T-cell (primary cell): ENCODE measurements at regions not wholly inside any gene's neighbourhood (a gene's known extent, or its start where the extent isn't known, plus 50 kb on each side); places are given as distances from the start of the nearest gene placed in this dataset.

ENCODE experiments used
- ATAC-seq, 4 experiments: fragments of 200-7000 bp in 3 of 4; fragments of 150-1000 bp in 1 of 4; cut with Tn5 transposase; replicated peaks in 1 of 4; 1 replicate in 3 of 4; 2 replicates in 1 of 4; pipeline ENCODE4 v1.10.0; 2021; ENCODE audit warnings: moderate library complexity in 3 of 4, mild to moderate bottlenecking in 2 of 4, moderate number of reproducible peaks in 1 of 4
- CTCF ChIA-PET, 2 donors: fragments of 300-600 bp; sonication (Branson Sonifier 250); formaldehyde crosslinking; loops; one replicate each; lab custom pipeline; 2022; ENCODE audit warnings: antibody characterized with exemption in 2 of 2; lab: Charles Lee
- POLR2A ChIA-PET, 2 donors: fragments of 300-600 bp; sonication (Branson Sonifier 250); formaldehyde crosslinking; loops; one replicate each; lab custom pipeline; 2022; ENCODE audit warnings: antibody characterized with exemption in 2 of 2; lab: Charles Lee
- DNase-seq, 35 experiments: peaks; one replicate each; pipeline versions ENCODE4 v3.0.0 to v3.0.0-alpha.2; 2013 to 2023
- H3K27ac ChIP-seq: one replicate; pipeline ENCODE4 v1.5.1; 2013; ENCODE audit warnings: low read length
- H3K27me3 ChIP-seq, 2 experiments: replicated peaks in 1 of 2; 1 replicate in 1 of 2; 2 replicates in 1 of 2; pipeline versions ENCODE4 v1.6.1 to v1.7.0; 2013; ENCODE audit warnings: low read length in 1 of 2, mixed read lengths in 1 of 2; ENCODE audit not compliant: control insufficient read depth in 2 of 2, insufficient read depth in 2 of 2; ENCODE audit errors: extremely low read depth in 1 of 2
- H3K36me3 ChIP-seq, 2 donors: 1 replicate in 1 of 2; 2 replicates in 1 of 2; pipeline versions ENCODE4 v1.6.1 to v1.7.0; 2013; ENCODE audit warnings: low read length in 1 of 2; ENCODE audit not compliant: control insufficient read depth in 2 of 2, insufficient read depth in 1 of 2; ENCODE audit errors: extremely low read depth in 1 of 2
- H3K4me1 ChIP-seq, 2 experiments: 1 replicate in 1 of 2; 2 replicates in 1 of 2; pipeline versions ENCODE4 v1.6.1 to v1.7.0; 2013; ENCODE audit warnings: low read length in 2 of 2, mixed read lengths in 1 of 2; ENCODE audit not compliant: insufficient read depth in 2 of 2, control insufficient read depth in 1 of 2; ENCODE audit errors: extremely low read depth in 1 of 2
- H3K4me3 ChIP-seq, 2 donors: 1 replicate in 1 of 2; 2 replicates in 1 of 2; pipeline versions ENCODE4 v1.5.1 to v1.7.0; 2013; ENCODE audit warnings: mild to moderate bottlenecking in 2 of 2, low read length in 1 of 2, moderate library complexity in 1 of 2; ENCODE audit not compliant: control insufficient read depth in 1 of 2; ENCODE audit errors: extremely low read depth in 1 of 2
- H3K9me3 ChIP-seq: 2 replicates; pipeline ENCODE4 v1.7.0; 2013
- H3K27ac Mint-ChIP-seq, 2 donors: one replicate each; pipeline ENCODE4 v1.8.0; 2020 to 2021; ENCODE audit warnings: mild to moderate bottlenecking in 2 of 2, mixed read lengths in 2 of 2
- H3K27me3 Mint-ChIP-seq, 2 donors: one replicate each; pipeline ENCODE4 v1.8.0; 2021 to 2022; ENCODE audit warnings: mixed read lengths in 2 of 2
- H3K36me3 Mint-ChIP-seq: one replicate; pipeline ENCODE4 v1.8.0; 2021; ENCODE audit warnings: mixed read lengths
- H3K4me1 Mint-ChIP-seq, 3 donors: one replicate each; pipeline ENCODE4 v1.8.0; 2020 to 2022; ENCODE audit warnings: mixed read lengths in 3 of 3, mild to moderate bottlenecking in 1 of 3
- H3K4me3 Mint-ChIP-seq, 3 donors: one replicate each; pipeline ENCODE4 v1.8.0; 2020 to 2022; ENCODE audit warnings: mild to moderate bottlenecking in 3 of 3, mixed read lengths in 3 of 3, moderate library complexity in 3 of 3
- H3K9me3 Mint-ChIP-seq, 3 donors: one replicate each; pipeline ENCODE4 v1.8.0; 2020 to 2022; ENCODE audit warnings: mixed read lengths in 3 of 3
- WGBS: methylation state at CpG from one replicate; pipeline ENCODE4 v1.1.5; 2013; ENCODE audit warnings: missing lambda C conversion rate; ENCODE audit not compliant: insufficient coverage; 5-methylcytosine and 5-hydroxymethylcytosine counted together

DNA sequence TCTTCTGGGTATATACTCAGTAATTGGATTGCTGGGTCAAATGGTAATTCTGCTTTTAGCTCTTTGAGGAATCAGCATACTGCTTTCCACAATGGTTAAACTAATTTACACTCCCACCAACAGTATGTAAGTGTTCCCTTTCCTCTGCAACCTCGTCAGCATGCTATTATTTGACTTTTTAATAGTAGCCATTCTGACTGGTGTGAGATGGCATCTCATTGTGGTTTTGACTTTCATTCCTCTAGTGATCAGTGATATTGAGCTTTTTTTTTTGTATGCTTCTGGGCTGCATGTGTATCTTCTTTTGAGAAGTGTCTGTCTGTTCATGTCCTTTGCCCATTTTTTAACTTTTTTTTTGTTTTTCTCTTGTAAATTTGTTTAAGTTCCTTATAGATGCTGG is 279.4 kb downstream of the PTGER3 start:
- Mint-ChIP-seq H3K36me3 (no peaks in the 10 kb centered on the region), H3K4me3 (no peak overlapping the region), H3K27me3 (no peaks in the 10 kb centered on the region), H3K9me3 (peaks cover 13 to 22% (median 20%) of the 10 kb centered on the region in 3 donors), H3K27ac (no peak overlapping the region), H3K4me1 (no peaks in the 10 kb centered on the region)
- no peaks in the 10 kb centered on the region for H3K4me1 ChIP-seq
- no peaks in the 10 kb centered on the region for H3K27me3 ChIP-seq
- DNase-seq (no peak), ATAC-seq (no peak)
- CTCF ChIA-PET: interaction anchor here in 1 of 2 donors (0.6 kb wide), 1 partner anchor 105 kb away, joined by 4 read pairs; no protein-coding TSS in a partner anchor
- no peak overlapping the region for H3K4me3 ChIP-seq
- H3K27ac ChIP-seq: no peak overlapping the region
- no peaks in the 10 kb centered on the region for H3K9me3 ChIP-seq
- no peaks in the 10 kb centered on the region for H3K36me3 ChIP-seq
- POLR2A ChIA-PET: no interaction called here
- WGBS: no CpG with 5 or more reads among the region's 1 CpG

DNA sequence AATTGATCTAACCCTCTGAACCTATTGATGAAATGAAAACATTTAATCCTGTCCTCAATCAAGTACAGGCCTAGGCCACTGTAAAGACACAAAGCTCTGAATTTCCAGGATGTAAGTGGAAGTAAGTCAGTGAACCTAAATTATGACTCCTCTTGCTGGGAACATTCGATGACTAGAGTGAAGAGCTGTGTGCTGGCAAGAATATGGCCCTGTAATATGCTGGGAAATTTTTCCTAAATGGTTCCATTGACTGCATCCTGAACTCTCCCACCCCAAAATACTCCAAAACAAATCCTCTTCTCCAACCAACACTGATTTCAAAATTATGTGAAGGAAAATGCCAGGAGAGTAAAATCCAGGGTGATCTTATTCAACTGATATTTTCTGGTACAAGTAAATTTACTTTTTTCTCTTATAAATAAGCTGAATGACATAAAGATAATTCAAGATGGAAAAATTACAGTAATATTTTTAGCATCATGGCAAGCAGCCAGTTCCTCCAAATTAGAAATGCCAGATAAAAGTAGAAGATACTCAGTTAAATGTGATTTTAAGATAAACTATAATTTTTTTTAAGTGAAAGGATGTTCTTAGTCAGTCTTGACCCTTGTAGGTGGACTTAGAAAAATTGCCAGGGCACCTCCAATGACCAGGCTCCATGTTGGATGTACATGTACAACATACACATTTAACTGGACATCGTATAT is 269.4 kb downstream of the PTGER3 start:
- no CpG with 5 or more reads among the region's 2 CpGs for WGBS
- POLR2A ChIA-PET: no interaction called here
- ATAC-seq: no peak
- Histone ChIP-seq H3K36me3 (no peaks in the 10 kb centered on the region), H3K4me1 (no peaks in the 10 kb centered on the region), H3K27me3 (no peaks in the 10 kb centered on the region), H3K4me3 (no peak overlapping the region), H3K9me3 (no peaks in the 10 kb centered on the region), H3K27ac (no peak overlapping the region)
- H3K9me3 Mint-ChIP-seq: peaks cover 0 to 4% (median 0%) of the 10 kb centered on the region in 3 donors
- no peaks in the 10 kb centered on the region for H3K36me3 Mint-ChIP-seq
- DNase-seq: no peak
- H3K4me3 Mint-ChIP-seq: no peak overlapping the region
- no peaks in the 10 kb centered on the region for H3K27me3 Mint-ChIP-seq
- CTCF ChIA-PET: no interaction called here
- no peak overlapping the region for H3K27ac Mint-ChIP-seq
- H3K4me1 Mint-ChIP-seq: no peaks in the 10 kb centered on the region

DNA sequence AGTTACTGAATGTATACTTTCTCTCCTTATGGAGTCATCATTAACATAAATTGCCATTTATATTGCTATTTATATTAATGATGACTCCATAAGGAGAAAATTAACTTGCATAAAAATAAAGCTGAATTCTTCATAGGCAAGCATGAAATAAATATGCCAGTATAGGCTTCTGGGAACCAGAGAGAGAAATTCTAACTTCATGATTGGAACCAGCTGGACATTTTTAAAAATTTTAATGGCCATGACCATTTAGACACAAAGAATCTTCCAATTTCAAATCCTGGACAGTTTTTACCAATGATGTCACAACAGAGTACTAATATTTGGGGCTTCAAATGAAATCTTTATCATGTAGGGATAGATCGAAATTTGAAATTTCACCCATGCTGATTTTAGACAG is 268.7 kb downstream of the PTGER3 start:
- Mint-ChIP-seq H3K27me3 (no peaks in the 10 kb centered on the region), H3K4me3 (no peak overlapping the region), H3K9me3 (peaks cover 0 to 4% (median 0%) of the 10 kb centered on the region in 3 donors), H3K27ac (no peak overlapping the region), H3K36me3 (no peaks in the 10 kb centered on the region), H3K4me1 (no peaks in the 10 kb centered on the region)
- DNase-seq (no peak), ATAC-seq (no peak)
- H3K4me1 ChIP-seq: no peaks in the 10 kb centered on the region
- no CpG with 5 or more reads among the region's 1 CpG for WGBS
- H3K9me3 ChIP-seq: no peaks in the 10 kb centered on the region
- ChIA-PET POLR2A (no interaction called here), CTCF (no interaction called here)
- no peak overlapping the region for H3K4me3 ChIP-seq
- no peaks in the 10 kb centered on the region for H3K36me3 ChIP-seq
- H3K27ac ChIP-seq: no peak overlapping the region
- no peaks in the 10 kb centered on the region for H3K27me3 ChIP-seq

DNA sequence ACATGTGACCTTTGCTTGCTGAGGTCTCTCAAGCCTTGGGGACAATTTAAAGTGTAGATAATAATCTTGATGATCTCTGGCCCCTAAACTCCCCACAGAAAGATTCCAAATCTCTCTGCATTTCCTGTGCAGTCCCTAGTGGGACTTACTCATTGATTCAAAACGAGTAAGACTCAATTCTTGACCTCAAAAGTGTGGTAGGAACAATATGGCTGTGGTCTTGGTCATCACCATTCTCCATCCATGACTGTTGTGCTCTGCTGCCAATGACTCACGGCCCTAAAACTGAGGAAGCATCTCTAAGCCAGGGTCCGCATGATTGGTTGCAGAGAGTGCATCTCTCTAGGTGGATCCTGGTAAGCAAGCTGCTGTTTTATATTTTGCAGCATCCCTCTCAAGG is 268.0 kb downstream of the PTGER3 start:
- ATAC-seq (no peak), DNase-seq (no peak)
- Mint-ChIP-seq H3K36me3 (no peaks in the 10 kb centered on the region), H3K27me3 (no peaks in the 10 kb centered on the region), H3K4me3 (no peak overlapping the region), H3K4me1 (no peaks in the 10 kb centered on the region), H3K27ac (no peak overlapping the region), H3K9me3 (peaks cover 0 to 4% (median 0%) of the 10 kb centered on the region in 3 donors)
- H3K36me3 ChIP-seq: no peaks in the 10 kb centered on the region
- H3K27me3 ChIP-seq: no peaks in the 10 kb centered on the region
- 80% methylated on average over 2 of the region's 3 CpGs for WGBS
- H3K4me1 ChIP-seq: no peaks in the 10 kb centered on the region
- no peaks in the 10 kb centered on the region for H3K9me3 ChIP-seq
- ChIA-PET POLR2A (no interaction called here), CTCF (no interaction called here)
- H3K4me3 ChIP-seq: no peak overlapping the region
- no peak overlapping the region for H3K27ac ChIP-seq

DNA sequence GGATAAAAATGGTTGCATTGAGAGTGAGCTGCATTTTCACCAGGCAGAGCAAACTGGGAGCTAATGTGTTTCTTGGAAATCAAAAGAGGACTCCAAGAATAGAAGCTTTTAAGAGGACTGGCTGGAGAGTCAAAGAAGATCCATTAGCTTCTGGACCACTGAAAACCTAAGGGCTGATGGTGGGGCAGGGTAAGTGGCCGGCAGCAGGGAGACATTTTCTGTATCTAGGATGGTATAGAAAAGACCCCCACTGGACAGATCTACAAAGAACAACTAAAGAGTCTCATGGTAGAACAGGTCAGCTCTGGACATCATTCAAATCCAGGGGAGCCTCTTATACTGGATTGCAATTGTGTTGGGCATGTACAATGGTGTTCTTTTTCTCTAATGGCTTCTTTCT is 262.3 kb downstream of the PTGER3 start:
- Histone ChIP-seq H3K36me3 (no peaks in the 10 kb centered on the region), H3K27me3 (no peaks in the 10 kb centered on the region), H3K9me3 (no peaks in the 10 kb centered on the region), H3K4me3 (no peak overlapping the region), H3K27ac (no peak overlapping the region), H3K4me1 (no peaks in the 10 kb centered on the region)
- no peak for ATAC-seq
- Mint-ChIP-seq H3K27me3 (no peaks in the 10 kb centered on the region), H3K4me1 (no peaks in the 10 kb centered on the region), H3K27ac (no peak overlapping the region), H3K36me3 (no peaks in the 10 kb centered on the region), H3K9me3 (no peaks in the 10 kb centered on the region), H3K4me3 (no peak overlapping the region)
- CTCF ChIA-PET: no interaction called here
- no CpG with 5 or more reads among the region's 1 CpG for WGBS
- no peak for DNase-seq
- POLR2A ChIA-PET: no interaction called here

DNA sequence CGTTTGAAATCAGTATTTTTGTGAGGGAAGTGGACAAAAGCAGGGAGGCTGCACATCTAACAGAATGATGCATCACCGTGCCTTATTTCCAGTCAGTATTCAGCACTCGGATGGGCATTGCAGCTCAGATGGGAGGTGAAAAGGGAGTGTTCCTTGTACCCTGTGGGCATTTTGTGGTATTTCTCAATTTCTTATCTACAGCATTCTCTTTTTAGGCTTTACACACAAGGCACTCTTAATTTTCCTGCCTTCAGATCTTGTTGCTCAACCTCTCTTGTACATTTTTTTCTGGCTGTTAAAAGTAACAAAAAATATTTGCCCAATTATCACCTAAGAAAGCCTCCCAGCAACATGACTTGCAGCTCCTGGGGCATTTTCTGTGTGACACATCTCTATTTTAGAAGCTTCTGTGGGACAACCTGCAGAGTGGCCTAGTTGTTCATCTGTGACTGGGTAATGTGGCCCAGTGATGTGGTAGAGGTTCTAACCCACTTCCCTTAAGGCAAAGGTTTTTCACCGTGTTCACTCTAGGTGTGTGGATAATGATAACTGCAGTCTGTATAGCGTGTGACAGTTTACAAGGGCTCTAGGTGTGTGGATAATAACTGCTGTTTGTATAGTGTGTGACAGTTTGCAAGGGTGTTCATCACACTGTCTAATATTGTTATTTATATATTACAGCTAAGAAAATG is 257.2 kb downstream of the PTGER3 start:
- no peak overlapping the region for H3K4me3 Mint-ChIP-seq
- WGBS: 75% methylated on average over 1 of the region's 5 CpGs
- H3K4me1 Mint-ChIP-seq: no peaks in the 10 kb centered on the region
- H3K27ac ChIP-seq: no peak overlapping the region
- H3K4me3 ChIP-seq: no peak overlapping the region
- no peaks in the 10 kb centered on the region for H3K36me3 Mint-ChIP-seq
- no peaks in the 10 kb centered on the region for H3K27me3 ChIP-seq
- ChIA-PET CTCF (no interaction called here), POLR2A (no interaction called here)
- peak in 1 of 4 experiments; percentile 23 for ATAC-seq
- H3K27me3 Mint-ChIP-seq: no peaks in the 10 kb centered on the region
- peaks cover 0 to 3% (median 0%) of the 10 kb centered on the region in 3 donors for H3K9me3 Mint-ChIP-seq
- H3K27ac Mint-ChIP-seq: no peak overlapping the region
- no peaks in the 10 kb centered on the region for H3K9me3 ChIP-seq
- no peak for DNase-seq
- no peaks in the 10 kb centered on the region for H3K4me1 ChIP-seq
- no peaks in the 10 kb centered on the region for H3K36me3 ChIP-seq
